Adrenal gland (tissue), 9 donors: ENCODE measurements at regions not wholly inside any gene's neighbourhood (a gene's known extent, or its start where the extent isn't known, plus 50 kb on each side); places are given as distances from the start of the nearest gene placed in this dataset.

Experiments
- DNase-seq, 7 donors: peaks; one replicate each; pipeline ENCODE4 v3.0.0-alpha.2; 2019 to 2020
- H3K27ac ChIP-seq, 5 donors: fragments of 200-600 bp; sonication (generic) in 4 of 5; 1 replicate in 3 of 5; 2 replicates in 2 of 5; pipeline versions ENCODE4 v1.5.1 to v1.8.0; 2016 to 2020; ENCODE audit warnings: mild to moderate bottlenecking in 1 of 5
- H3K27me3 ChIP-seq: fragments of 200-600 bp; 2 replicates; pipeline ENCODE4 v1.8.0; 2021
- H3K36me3 ChIP-seq, 2 donors: fragments of 200-600 bp; replicated peaks in 1 of 2; 1 replicate in 1 of 2; 2 replicates in 1 of 2; pipeline versions ENCODE4 v1.5.1 to v1.8.0; 2018 to 2022
- H3K4me1 ChIP-seq, 2 donors: fragments of 200-600 bp; replicated peaks in 1 of 2; 1 replicate in 1 of 2; 2 replicates in 1 of 2; pipeline versions ENCODE4 v1.5.1 to v1.8.0; 2018 to 2021
- H3K4me3 ChIP-seq, 4 donors: fragments of 200-600 bp; sonication (generic) in 3 of 4; one replicate each; pipeline ENCODE4 v1.5.1; 2016 to 2018
- H3K9me3 ChIP-seq, 3 donors: fragments of 200-600 bp; sonication (generic) in 1 of 3; replicated peaks in 1 of 3; 1 replicate in 2 of 3; 2 replicates in 1 of 3; pipeline versions ENCODE4 v1.5.1 to v1.8.0; 2016 to 2021
- POLR2A ChIP-seq, 2 donors: fragments of 450-650 bp; IDR thresholded peaks; one replicate each; pipeline ENCODE4 v1.6.1; 2017; ENCODE audit warnings: antibody characterized with exemption in 2 of 2, mild to moderate bottlenecking in 2 of 2, moderate library complexity in 1 of 2
- WGBS, 4 donors: extraction: QIAGEN DNeasy Blood & Tissue Kit in 2 of 4; methylation state at CpG; one replicate each; pipeline versions ENCODE4 v1.1.5 to v1.1.7; 2013 to 2017; 5-methylcytosine and 5-hydroxymethylcytosine counted together
- intact Hi-C, 2 donors: fragments of 100-400 bp; cut with DNase I; formaldehyde crosslinking; loops; one replicate each; pipeline versions ENCODE4 v1.14.1 to v1.15.0; 2022 to 2023
- TF ChIP-seq, protein P1 (sequence below), 6 experiments: fragments of 450-650 bp in 4 of 6; fragments of 200-600 bp in 2 of 6; sonication (generic) in 1 of 6; IDR thresholded peaks; 1 replicate in 5 of 6; 2 replicates in 1 of 6; pipeline versions ENCODE4 v1.5.1 to v1.8.0; 2016 to 2021; ENCODE audit warnings: antibody characterized with exemption in 6 of 6, mild to moderate bottlenecking in 2 of 6, moderate library complexity in 1 of 6
- donor health status: healthy with polysubstance abuse.
- donor health status: Bipolar disorder and iron deficiency.
- donor health status: DM: yes; HTN: yes; CAD: no.
- donor health status: DM: no; HTN: no; CAD: no.
- donor health status: DM: no; HTN: no; CAD: no.

DNA sequence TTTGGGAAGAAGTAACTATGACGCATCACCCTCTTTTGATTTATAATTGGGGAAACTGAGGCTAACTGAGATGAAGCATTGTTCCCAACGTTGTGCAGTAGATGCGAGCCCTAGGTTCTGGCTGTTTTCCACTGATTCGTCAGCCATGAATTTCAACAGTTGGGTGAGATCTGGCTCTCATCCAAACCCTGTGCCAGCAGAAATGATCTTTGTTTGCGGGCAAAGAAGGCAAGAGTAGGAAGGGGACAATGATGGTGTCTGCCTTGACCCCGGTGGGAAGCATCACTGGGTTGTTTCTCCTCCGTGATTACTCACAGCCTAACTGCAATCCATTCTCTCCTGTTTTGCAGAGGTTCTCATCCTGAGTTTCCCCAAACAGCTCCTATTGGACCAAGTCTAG, 142.3 kb downstream of the MIS18A start:
- TF ChIP-seq POLR2A (IDR thresholded peaks at IDR 0.05) = no peak
- TF ChIP-seq, protein P1, sequence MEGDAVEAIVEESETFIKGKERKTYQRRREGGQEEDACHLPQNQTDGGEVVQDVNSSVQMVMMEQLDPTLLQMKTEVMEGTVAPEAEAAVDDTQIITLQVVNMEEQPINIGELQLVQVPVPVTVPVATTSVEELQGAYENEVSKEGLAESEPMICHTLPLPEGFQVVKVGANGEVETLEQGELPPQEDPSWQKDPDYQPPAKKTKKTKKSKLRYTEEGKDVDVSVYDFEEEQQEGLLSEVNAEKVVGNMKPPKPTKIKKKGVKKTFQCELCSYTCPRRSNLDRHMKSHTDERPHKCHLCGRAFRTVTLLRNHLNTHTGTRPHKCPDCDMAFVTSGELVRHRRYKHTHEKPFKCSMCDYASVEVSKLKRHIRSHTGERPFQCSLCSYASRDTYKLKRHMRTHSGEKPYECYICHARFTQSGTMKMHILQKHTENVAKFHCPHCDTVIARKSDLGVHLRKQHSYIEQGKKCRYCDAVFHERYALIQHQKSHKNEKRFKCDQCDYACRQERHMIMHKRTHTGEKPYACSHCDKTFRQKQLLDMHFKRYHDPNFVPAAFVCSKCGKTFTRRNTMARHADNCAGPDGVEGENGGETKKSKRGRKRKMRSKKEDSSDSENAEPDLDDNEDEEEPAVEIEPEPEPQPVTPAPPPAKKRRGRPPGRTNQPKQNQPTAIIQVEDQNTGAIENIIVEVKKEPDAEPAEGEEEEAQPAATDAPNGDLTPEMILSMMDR (IDR thresholded peaks at IDR 0.05) = no peak
- no peak for DNase-seq
- Histone ChIP-seq H3K36me3 (no peaks in the 10 kb centered on the region), H3K4me3 (no peak overlapping the region), H3K27ac (no peak overlapping the region), H3K9me3 (no peaks in the 10 kb centered on the region), H3K4me1 (peaks cover 0 to 9% of the 10 kb centered on the region in 2 donors), H3K27me3 (no peaks in the 10 kb centered on the region)
- intact Hi-C loops = no loop called here
- 82 to 84% (median 83%) methylated on average over 7 of the region's 7 CpGs for WGBS, 4 donors

DNA sequence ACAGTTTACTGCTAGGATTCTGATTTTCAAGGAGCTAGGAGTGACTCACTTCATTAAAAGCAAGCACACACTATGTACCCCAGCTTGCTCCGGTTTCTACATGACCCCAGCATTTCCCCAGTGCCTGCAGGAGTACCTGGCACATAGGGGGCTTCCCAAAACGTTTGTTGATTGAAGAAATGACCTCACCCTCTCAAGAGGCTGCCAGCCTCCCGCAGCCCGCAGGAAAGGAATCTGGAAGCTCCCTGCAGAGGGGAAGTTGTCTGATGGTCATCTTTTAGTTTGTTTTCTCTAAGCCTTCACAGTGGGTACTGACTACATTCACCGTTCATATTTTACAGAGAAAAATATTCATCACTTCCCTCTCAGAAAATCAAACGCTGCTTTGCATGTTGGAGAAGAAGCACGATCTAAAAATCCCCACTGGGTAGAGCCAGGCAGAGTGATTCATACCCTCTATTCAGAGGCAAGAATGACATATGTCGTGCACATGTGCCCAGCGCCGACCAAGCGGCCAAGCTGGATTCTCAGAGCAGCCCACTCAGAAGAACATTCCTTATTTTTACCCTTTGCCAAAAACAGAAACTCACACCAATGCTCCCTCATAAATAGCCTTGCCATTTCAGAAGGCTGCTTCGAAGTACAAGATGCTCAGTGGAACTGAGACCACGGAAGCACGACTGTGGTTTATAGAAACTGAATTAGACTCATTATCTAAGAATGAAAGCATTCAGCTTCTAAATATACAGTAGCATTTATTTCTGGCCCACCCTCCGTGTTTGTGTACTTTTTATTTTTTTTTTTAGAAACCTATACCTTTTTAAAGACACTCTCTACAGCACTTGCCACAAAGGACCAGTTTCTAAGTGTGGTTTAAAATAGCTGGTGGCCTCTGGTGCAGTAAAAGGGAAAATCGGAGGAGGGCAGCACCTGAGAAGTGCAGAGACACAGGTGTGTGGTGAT, 143.2 kb downstream of the MIS18A start:
- peaks cover 0 to 10% of the 10 kb centered on the region in 2 donors for H3K4me1 ChIP-seq
- H3K9me3 ChIP-seq = no peaks in the 10 kb centered on the region
- intact Hi-C loops = no loop called here
- WGBS, 4 donors = 56 to 66% (median 61%) methylated on average over 16 of the region's 16 CpGs
- H3K4me3 ChIP-seq = no peak overlapping the region
- TF ChIP-seq POLR2A (IDR thresholded peaks at IDR 0.05) = no peak
- no peak overlapping the region for H3K27ac ChIP-seq
- H3K27me3 ChIP-seq = no peaks in the 10 kb centered on the region
- H3K36me3 ChIP-seq = no peaks in the 10 kb centered on the region
- no peak for DNase-seq

DNA sequence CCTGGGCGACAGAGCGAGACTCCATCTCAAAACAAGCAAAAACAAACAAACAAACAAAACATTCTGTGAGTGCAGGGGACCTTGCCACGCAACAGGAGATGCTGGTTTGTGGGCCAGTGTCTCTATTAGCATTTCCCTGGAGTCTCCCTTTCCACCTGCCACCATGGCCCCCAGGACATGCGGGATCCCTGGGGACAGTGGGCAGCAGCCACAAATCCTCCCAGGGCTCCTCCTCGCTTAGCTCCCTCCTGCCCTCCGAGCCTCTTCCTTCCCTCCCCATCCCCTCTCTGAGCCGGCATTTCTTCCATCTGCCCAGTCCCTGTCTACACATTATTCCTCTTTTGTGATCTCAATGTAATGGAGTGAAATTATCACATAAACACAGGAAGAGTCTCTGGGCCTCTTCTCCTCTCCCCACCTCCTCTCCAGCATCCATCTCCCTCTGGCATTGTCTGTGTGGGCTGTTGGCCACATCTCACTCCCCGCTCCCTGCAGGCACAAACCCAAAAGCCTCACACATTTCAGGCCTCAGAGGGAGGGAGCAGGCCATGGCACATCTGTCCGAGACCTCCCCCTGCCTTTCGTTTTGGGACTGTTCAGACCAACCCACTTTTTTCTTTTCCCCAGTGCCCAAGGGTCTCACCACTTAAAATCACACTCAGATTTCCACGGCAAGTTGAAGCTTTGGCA, 144.3 kb downstream of the MIS18A start:
- Histone ChIP-seq H3K27me3 (no peaks in the 10 kb centered on the region), H3K9me3 (no peaks in the 10 kb centered on the region), H3K4me3 (no peak overlapping the region), H3K27ac (no peak overlapping the region), H3K36me3 (no peaks in the 10 kb centered on the region), H3K4me1 (peaks cover 0 to 10% of the 10 kb centered on the region in 2 donors)
- intact Hi-C loops = no loop called here
- no peak for TF ChIP-seq POLR2A (IDR thresholded peaks at IDR 0.05)
- TF ChIP-seq, protein P1 (IDR thresholded peaks at IDR 0.05) = no peak
- 73 to 77% (median 74%) methylated on average over 11 of the region's 11 CpGs for whole genome bisulfite sequencing, 4 donors
- no peak for DNase-seq

DNA sequence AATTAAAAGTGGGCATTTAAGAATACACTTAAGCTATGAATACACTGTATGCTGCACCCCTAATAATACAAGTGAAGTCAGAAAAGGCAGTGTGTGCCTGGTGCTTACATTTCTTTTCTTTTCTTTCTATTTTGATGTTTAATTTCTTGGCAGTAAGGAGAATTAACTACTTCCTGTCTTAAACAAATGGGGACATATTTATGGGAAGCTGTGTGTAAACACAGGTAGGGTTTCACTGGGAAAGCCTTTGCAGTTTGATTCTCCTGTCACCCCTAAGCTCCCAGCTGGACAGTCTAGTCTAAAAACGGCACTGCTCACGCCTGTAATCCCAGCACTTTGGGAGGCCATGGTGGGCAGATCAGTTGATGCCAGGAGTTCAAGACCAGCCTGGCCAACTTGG, 146.0 kb downstream of the MIS18A start:
- no peak for DNase-seq
- H3K4me3 ChIP-seq = no peak overlapping the region
- intact Hi-C loops = no loop called here
- H3K27ac ChIP-seq = no peak overlapping the region
- peaks cover 0 to 10% of the 10 kb centered on the region in 2 donors for H3K4me1 ChIP-seq
- TF ChIP-seq POLR2A (IDR thresholded peaks at IDR 0.05) = no peak
- TF ChIP-seq, protein P1 (IDR thresholded peaks at IDR 0.05) = no peak
- no peaks in the 10 kb centered on the region for H3K27me3 ChIP-seq
- WGBS, 4 donors = 68 to 75% (median 70%) methylated on average over 2 of the region's 2 CpGs
- H3K36me3 ChIP-seq = no peaks in the 10 kb centered on the region
- no peaks in the 10 kb centered on the region for H3K9me3 ChIP-seq
